Brain microvascular endothelial cell (primary cell): ENCODE measurements at regions not wholly inside any gene's neighbourhood (a gene's known extent, or its start where the extent isn't known, plus 50 kb on each side); places are given as distances from the start of the nearest gene placed in this dataset.
"Not testable (repeated sequence)": the region's sequence is repeated elsewhere in the genome, so short reads cannot be mapped to it uniquely, and the experiment has no call there.

Experiments
- DNase-seq: peaks from one replicate; pipeline ENCODE4 v3.0.0-alpha.2; 2020
- H3K27ac ChIP-seq: fragments of 250-450 bp; sonication (Bioruptor Pico); 2 replicates; pipeline ENCODE4 v1.5.1; 2020; ENCODE audit warnings: mild to moderate bottlenecking, moderate library complexity
- H3K27me3 ChIP-seq: fragments of 250-450 bp; sonication (Bioruptor Pico); replicated peaks from 2 replicates; pipeline ENCODE4 v1.5.1; 2020; ENCODE audit warnings: mild to moderate bottlenecking
- H3K36me3 ChIP-seq: fragments of 250-450 bp; sonication (Bioruptor Pico); replicated peaks from 2 replicates; pipeline ENCODE4 v1.5.1; 2020; ENCODE audit warnings: mild to moderate bottlenecking
- H3K4me3 ChIP-seq: 2 replicates; pipeline ENCODE4 v1.5.1; 2011; ENCODE audit warnings: low read depth, mild to moderate bottlenecking, control low read depth, low read length, moderate library complexity
- in situ Hi-C: cut with HindIII; loops from 2 replicates; pipeline ENCODE4 v1.10.0; 2017; ENCODE audit warnings: low sequenced_read_pairs, low pct_ligation_motif_present
- TF ChIP-seq, protein P1 (sequence below): IDR thresholded peaks from 2 replicates; pipeline ENCODE4 v1.5.1; 2011; ENCODE audit warnings: low read depth, mild to moderate bottlenecking, moderate library complexity, low read length, control low read depth, inconsistent platforms; ENCODE audit errors: missing control alignments

DNA sequence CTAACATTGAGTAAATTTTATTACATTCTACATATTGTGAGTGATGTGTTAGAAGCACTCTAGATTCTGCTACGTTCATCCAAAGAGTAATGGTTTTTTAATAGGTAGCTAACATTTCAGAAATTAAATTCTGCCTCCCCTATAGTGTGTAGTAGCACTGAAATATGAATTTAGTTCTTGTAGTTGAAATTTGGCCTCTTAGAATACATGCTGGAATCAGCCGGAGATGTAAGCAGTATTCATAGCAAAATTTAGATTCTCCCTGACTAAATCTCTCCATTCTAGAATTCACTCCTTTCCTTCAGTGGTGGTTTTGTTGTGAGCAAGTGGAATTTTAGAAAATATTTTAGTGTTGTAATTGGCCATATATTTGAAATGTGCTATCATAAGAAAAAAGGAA, 799.9 kb upstream of the CDH10 start:
- Histone ChIP-seq H3K27me3 (no peaks in the 10 kb centered on the region), H3K36me3 (no peaks in the 10 kb centered on the region), H3K4me3 (no peak overlapping the region), H3K27ac (no peak overlapping the region)
- no peak for DNase-seq
- in situ Hi-C loops, result no loop called here
- TF ChIP-seq, protein P1, sequence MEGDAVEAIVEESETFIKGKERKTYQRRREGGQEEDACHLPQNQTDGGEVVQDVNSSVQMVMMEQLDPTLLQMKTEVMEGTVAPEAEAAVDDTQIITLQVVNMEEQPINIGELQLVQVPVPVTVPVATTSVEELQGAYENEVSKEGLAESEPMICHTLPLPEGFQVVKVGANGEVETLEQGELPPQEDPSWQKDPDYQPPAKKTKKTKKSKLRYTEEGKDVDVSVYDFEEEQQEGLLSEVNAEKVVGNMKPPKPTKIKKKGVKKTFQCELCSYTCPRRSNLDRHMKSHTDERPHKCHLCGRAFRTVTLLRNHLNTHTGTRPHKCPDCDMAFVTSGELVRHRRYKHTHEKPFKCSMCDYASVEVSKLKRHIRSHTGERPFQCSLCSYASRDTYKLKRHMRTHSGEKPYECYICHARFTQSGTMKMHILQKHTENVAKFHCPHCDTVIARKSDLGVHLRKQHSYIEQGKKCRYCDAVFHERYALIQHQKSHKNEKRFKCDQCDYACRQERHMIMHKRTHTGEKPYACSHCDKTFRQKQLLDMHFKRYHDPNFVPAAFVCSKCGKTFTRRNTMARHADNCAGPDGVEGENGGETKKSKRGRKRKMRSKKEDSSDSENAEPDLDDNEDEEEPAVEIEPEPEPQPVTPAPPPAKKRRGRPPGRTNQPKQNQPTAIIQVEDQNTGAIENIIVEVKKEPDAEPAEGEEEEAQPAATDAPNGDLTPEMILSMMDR, result no peak

DNA sequence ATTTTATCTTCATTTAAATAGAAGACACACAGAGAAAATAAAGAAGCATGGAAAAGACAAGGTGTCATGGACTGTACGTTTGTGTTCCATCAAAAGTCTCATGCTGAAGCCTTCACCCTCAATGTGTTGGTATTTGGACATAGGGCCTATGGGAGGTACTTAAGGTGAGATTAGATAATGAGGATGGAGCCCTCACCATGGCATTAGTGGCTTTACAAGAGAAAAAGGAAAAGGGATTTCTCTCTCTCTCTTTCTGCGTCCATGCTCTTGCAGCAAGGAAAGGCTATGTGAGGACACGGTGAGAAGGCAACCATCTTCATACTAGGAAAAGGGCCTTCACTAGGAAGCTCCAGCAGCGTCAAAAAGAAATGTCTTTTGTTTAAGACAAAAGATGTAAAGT, 797.0 kb upstream of the CDH10 start:
- DNase-seq, result no peak
- no peaks in the 10 kb centered on the region for H3K27me3 ChIP-seq
- no peak overlapping the region for H3K27ac ChIP-seq

DNA sequence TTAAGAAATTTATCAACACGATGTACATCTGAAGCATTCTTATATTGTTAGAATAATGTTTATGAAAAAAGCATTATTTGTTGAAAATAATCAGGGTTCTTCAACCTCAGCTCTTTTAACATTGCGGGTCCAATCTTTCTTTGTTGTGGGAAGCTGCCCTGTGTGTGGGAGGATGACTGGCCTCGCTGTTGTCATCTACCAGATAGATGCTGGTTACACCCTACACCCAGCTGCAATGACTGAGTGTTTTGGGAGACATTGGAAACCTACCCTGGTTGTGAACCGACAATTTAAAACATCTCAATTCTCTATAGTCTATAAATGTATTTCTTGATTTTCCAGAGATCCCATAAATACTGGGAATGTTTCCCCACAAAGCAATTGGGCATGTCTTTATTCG, 794.2 kb upstream of the CDH10 start:
- H3K4me3 ChIP-seq, result no peak overlapping the region
- DNase-seq, result no peak
- in situ Hi-C loops, result no loop called here
- TF ChIP-seq, protein P1, result no peak
- no peaks in the 10 kb centered on the region for H3K27me3 ChIP-seq
- H3K36me3 ChIP-seq, result no peaks in the 10 kb centered on the region
- no peak overlapping the region for H3K27ac ChIP-seq

More for the DNA sequence above, 797.0 kb upstream of the CDH10 start:
- no peak overlapping the region for H3K4me3 ChIP-seq
- TF ChIP-seq, protein P1, result no peak
- H3K36me3 ChIP-seq, result no peaks in the 10 kb centered on the region
- in situ Hi-C loops, result no loop called here

DNA sequence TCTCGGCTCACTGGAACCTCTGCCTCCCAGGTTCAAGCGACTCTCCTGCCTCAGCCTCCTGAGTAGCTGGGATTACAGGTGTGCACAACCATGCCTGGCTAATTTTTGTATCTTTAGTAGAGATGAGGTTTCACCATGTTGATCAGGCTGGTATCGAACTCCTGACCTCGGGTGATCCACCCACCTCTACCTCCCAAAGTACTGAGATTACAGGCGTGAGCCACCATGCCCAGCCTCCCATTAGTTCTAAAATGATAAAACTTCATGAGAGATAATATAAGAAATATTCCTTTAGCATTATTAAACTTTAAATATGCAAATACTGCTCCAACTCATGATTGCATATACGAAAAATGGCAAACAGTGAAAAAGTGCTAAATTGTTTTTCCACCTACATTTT, 793.6 kb upstream of the CDH10 start:
- H3K36me3 ChIP-seq, H3K27me3 ChIP-seq, DNase-seq, in situ Hi-C loops, H3K27ac ChIP-seq, H3K4me3 ChIP-seq: not testable (repeated sequence)

DNA sequence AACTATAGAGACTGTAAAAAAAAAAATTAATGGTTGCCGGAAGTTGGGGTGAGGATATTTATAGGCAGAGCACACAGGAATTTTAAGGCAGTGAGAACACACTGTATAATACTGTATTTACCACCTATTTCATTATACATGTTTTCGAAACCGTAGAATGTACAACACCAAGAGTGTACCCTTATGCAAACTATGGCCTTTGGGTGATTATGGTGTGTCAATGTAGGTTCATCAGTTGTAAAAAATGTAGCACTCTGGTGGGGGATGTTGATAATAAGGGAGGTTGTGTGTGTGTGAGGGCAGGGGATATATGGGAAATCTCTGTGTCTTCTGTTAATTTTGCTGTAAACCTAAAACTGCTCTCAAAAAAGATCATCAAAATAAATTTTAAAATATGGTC, 791.7 kb upstream of the CDH10 start:
- TF ChIP-seq, protein P1, result no peak
- Histone ChIP-seq H3K4me3 (no peak overlapping the region), H3K36me3 (no peaks in the 10 kb centered on the region), H3K27me3 (no peaks in the 10 kb centered on the region), H3K27ac (no peak overlapping the region)
- DNase-seq, result no peak
- in situ Hi-C loops, result no loop called here

DNA sequence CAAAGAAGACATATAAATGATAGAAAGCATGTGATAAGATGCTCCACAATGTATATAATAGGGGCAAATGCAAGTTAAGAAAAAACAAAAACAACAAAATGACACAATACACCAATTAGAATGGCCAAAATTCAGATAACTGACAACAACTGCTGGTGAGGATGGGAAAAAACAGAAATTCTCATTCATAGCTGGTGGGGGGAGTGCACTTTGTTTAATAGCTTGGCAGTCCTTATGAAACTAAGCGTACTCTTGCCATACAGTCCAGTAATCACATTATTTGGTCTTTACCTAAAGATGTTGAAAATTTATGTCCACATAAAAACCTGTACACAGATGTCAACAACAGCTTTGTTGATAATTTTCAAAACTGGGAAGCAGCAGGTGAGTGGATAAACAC, 791.1 kb upstream of the CDH10 start:
- TF ChIP-seq, protein P1, result no peak

More for the DNA sequence above, 791.1 kb upstream of the CDH10 start:
- in situ Hi-C loops, result no loop called here
- no peak overlapping the region for H3K4me3 ChIP-seq
- H3K27ac ChIP-seq, result no peak overlapping the region
- H3K27me3 ChIP-seq, result no peaks in the 10 kb centered on the region
- no peaks in the 10 kb centered on the region for H3K36me3 ChIP-seq
- DNase-seq, result no peak
